GM21619 (cell line): ENCODE measurements at regions not wholly inside any gene's neighbourhood (a gene's known extent, or its start where the extent isn't known, plus 50 kb on each side); places are given as distances from the start of the nearest gene placed in this dataset.

ENCODE experiments used
- ATAC-seq: cut with Tn5 transposase; IDR thresholded peaks from one replicate; pipeline ENCODE4 v1.9.1; 2021; ENCODE audit not compliant: unreplicated experiment

DNA sequence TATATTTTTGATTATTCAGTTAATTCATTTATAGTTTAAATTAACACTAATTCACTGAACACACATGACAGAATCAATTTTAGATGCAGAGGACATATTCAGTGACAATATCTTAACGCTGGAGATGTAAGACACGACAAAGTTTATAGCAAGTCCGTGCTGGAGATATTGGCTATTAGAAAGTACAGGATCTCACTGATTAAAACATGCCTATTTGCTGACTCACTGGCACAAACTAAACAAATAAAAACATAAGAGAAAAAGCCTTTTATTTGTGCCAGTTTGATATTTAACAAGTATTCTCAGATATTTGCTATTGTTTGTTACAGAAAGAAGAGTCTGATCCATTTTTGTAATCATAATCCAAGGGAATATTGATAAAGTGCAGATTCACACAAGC, 1122.9 kb upstream of the B3GALT2 start:
- ATAC-seq: no peak

- ATAC-seq: no peak
These were observed 1114.4 kb upstream of the B3GALT2 start for GRCh38 chr1:194300776-194301175.

GRCh38 chr1:194300340-194300739, 1113.9 kb upstream of the B3GALT2 start:
- ATAC-seq: no peak

DNA sequence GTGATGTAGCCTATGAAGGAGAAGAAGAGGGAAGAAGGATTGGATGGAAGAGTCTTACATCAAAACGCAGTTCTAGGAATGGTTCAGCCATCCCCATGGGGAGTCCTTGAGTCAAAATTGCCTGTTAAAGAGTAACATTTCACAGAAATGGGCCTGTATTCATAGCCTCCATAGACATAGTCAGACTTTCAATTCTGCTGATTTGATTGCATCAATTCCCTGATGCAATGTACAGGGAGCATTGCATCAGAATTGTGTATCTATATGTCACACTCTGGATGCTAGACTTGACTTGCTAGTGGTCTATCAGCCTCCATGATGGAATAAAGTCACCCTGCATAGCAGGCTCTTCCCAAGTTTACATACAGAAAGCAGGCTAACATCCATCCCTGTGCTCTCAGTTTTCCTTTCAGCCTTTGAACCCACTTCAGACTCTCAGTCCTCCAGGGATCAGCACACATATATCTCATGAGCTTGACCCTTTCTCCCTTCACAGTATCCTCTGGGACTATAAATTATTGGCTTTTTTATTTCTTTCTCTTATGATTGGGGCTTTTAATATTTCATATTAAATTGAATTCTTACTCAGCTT, 1111.7 kb upstream of the B3GALT2 start:
- ATAC-seq: no peak

DNA sequence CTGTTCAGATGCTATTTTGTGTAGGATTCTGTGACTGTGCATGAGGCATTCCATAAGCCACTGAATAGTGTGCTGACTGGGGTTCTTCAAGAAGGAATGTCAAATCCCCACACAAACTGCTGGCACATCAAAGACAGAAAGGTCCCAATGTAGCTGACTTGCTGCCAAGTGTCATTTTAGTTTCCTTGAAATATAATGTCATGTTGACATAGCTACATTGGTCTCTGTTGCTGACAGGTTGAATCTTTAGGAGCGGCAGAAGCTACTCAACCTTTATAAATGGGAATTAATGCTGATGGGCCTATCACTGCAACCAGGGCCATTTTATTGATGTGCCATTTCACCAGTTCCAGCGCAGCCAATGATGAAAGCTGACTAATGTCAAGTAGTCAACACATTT, 1110.7 kb upstream of the B3GALT2 start:
- no peak for ATAC-seq

GRCh38 chr1:194296201-194296600, 1109.8 kb upstream of the B3GALT2 start:
- ATAC-seq: no peak

GRCh38 chr1:194295685-194296084, 1109.3 kb upstream of the B3GALT2 start:
- peak; percentile 95 for ATAC-seq

GRCh38 chr1:194293851-194294405, 1107.5 kb upstream of the B3GALT2 start:
- no peak for ATAC-seq

GRCh38 chr1:194292966-194293365, 1106.6 kb upstream of the B3GALT2 start:
- no peak for ATAC-seq

DNA sequence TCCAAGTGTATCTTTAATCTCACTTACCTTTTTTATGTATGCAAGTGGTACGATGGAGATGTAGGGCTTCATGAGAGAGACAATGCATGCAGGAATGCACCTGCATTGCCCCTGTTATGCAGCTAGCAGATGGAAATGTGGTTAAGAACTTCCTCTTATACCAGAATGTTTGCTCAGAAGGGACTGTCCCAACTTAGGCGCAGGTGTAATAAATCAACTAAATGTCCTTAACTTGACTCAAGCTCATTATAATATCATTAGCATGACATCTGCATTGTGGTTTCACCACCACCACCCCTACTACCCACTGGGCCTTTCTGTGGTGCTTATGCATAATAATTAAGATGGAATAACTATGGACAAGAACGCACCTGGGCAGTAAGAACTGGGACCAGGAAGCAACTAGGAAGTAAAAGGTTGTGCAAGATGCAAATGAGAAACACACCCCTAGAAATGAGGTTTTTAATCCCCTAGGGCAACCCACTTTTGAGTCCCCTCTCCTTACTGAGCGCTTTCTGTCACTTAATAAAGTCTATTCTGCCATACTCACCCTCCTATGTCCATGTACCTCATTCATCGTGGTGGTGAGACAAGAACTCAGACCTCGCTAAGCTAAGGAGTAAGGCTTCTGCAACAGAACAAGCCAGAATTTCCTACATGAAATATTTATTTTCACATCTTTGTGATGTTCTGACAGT, 1103.3 kb upstream of the B3GALT2 start:
- ATAC-seq: peak; percentile 97

DNA sequence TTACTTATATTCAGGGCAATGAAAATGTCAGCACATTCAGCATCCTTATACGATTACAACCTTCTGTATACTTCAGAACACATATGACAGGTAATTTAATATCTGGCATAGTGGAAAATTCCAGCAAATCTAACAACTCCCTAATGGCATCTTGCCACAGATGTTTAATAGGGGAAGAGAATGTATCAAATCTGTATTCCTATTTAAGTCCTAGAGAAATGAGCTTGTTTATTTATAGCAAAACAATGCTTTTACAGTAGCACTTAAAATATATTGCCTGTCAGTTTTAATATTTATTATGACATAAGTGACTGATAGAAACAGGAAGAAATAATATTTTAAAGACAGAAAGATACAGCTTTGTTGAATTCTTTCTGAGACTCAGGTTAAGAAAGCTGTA, 1101.8 kb upstream of the B3GALT2 start:
- ATAC-seq: no peak

GRCh38 chr1:194281376-194281775, 1095.0 kb upstream of the B3GALT2 start:
- ATAC-seq: no peak

DNA sequence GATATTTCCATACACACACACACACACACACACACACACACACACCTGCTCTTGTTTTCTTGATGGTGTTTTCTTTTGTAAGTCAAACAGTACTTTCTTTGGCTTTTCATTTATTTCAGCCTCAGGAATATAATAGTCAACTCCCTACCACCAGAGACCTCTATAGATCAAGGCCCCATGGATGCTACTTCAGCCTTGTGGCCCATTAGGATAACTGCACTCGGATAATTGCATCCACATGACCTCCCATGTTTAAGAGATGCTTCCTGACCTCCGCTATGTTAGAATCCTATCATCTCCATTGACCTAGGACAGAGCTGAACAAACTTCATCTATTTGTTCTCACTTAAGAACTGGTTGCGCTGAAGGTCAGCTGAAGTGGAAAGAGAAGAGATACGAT, 1094.0 kb upstream of the B3GALT2 start:
- ATAC-seq: no peak

DNA sequence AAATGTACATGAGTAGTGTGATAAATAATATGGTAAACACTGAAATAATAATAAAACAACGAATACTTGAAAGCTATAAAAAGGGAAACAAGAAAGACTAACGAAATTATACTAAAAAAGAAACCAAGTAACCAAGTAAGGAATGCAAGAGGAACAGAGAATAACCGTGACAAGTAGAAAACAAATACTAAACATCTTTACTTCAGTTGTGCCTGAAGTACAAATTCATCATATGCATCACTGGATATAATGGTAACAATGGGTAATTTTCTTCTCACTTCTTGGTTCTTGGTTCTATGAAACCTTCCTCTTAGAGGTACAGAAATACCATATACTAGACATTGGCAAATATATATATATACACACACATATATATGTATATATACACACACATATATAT, 1093.6 kb upstream of the B3GALT2 start:
- peak; percentile 82 for ATAC-seq

DNA sequence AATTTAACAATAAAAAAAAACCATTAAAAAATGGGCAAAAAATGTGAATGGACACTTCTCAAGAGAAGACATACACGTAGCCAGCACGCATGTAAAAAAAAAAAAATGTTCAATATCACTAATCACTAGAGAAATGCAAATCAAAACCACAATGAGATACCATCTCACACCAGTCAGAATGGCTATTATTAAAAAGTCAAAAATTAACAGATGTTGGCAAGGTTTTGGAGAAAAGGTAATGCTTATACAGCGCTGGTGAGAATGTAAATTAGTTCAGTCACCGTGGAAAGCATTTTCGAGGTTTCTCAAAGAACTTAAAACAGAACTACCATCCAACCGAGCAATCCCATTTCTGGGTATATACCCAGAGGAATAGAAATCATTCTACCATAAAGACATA, 1091.5 kb upstream of the B3GALT2 start:
- peak; percentile 63 for ATAC-seq

DNA sequence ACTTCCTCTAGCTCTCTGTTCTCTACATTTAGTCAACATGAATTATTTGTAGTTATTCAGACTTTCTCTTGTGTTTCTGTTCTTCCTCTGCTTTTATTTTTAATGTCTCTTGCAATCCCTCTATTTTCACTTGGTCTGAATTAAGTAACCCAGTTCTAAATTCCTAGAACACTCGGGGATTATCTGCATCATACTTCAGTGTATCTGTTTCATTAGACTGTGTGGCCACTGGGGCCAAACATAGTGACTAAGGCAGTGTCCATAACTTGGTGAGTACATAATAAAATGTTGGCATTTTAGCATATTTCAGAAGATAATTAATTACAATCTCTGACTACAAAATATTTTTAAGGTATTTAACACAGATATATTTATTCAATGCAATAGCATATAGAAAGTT, 1087.2 kb upstream of the B3GALT2 start:
- ATAC-seq: no peak

DNA sequence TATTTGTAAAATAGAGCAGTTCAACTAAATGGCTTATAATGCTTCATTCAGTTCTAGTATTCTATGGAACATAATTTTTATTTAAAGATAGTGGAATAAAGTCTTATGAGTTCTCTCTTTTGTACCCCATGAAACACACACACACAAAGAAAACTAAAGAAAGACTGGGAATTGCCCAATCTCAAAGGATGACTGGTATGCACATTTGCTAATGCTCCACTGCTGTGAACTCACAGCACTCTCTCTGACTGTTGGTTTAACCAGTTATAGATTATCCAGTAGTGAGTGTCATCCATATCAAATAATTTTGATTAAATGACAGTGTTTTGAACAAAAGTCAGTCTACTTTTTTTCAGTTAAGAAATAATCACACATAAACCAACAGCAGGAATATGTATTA, 1082.4 kb upstream of the B3GALT2 start:
- no peak for ATAC-seq

GRCh38 chr1:194267021-194267420, 1080.6 kb upstream of the B3GALT2 start:
- ATAC-seq: no peak

GRCh38 chr1:194256010-194256409, 1069.6 kb upstream of the B3GALT2 start:
- no peak for ATAC-seq

DNA sequence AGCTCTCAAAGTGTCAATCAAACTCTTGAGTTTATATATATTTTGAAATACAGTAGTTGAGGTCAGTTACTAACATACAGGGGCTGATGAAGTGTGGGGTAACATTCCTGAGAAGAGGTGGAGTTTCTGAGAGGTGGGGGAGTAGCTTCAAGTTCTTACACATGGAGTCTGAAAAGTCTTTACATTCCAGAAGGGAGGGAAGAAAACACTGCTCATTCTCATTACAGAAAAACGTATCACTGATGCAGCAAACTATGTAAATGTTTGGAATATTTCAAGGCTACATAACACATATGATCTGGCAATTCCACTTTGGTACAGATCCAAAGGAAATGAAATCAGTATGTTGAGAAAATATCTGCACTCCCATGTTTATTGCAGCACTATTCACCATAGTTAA, 1065.8 kb upstream of the B3GALT2 start:
- ATAC-seq: no peak

DNA sequence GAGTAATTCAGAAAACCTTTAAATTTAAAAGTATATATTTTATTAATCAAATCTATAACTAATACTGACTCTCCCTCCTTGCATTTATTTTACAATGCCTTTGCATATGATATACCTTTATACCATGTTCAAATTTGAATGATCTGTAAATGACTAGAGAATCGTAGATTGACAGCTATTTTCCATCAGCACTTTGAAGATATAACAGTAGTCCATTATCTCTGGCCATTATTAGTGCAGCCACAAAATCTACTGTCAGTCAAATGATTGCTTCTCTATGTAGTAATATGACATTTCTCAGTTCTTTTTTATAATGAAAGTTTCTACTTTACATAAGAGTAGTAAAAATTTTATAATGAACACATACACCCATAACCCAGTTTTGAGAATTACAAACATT, 1054.8 kb upstream of the B3GALT2 start:
- no peak for ATAC-seq

DNA sequence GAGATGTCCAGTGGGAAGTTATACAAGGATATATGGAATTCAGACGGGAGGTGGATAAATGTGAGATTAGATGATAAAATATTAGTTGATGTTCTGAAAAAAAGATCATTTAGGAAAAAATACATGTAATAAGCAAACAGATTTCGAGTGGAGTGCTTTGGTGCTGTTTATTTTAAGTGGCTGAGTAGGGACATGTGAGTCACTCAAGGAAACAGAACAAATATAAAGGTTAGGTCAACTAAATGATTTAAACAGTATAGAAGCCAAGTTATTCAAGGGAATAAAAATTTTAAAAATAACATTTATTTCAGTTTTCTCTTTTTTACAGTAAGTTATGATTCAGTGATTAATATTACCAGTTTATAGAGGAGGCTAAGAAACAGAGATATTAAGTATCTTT, 1046.7 kb upstream of the B3GALT2 start:
- ATAC-seq: no peak
